ENCODE measurements at regions not wholly inside any gene's neighbourhood (a gene's known extent, or its start where the extent isn't known, plus 50 kb on each side); places are given as distances from the start of the nearest gene placed in this dataset.

DNA sequence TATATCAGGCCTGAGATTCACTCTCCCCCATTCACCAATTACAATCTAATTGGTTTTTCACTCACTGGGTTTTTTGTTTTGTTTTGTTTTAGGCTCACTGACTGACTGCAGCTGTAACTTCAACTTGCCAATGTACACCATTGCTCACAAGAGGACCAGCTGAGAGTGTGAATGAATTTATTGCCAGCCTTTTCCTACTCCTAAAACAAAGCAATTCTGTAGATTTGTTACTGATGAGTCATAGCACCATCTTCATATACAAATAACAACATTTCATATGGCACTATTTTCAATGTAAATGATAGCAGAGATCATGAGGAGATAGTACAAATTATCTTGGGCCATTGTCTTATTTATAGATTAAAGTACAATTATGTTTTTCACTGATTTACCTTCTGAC is 76.0 kb upstream of the DPYD start:
- no peak overlapping the region for H3K4me3 ChIP-seq
- ATAC-seq (ENCODE audit: insufficient number of reproducible peaks, low FRiP score, low read depth), result no peak

DNA sequence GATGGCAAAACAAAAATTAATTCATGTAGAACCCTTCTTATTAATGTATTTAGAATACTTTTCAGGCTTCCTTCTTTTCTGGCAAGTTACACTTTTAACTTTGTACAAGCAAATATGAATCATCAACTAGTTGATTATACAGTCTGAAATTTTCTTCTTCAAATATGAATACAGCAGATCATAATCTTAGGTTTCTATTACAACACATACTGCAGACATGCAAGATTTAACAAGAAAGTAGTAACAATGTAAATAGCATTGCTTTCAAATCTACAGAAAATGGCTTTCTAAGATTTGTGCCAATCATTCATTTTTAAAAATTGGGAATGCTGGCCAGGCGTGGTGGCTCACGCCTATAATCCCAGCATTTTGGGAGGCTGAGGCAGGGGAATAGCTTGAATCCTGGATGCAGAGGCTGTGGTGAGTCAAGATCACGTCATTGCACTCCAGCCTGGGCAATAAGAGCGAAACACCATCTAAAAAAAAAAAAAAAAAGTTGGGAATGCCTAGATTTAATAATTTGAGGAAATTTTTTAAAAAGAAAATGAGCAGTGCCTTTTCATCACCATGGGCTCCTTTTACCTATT is 68.4 kb upstream of the DPYD start:
- Histone ChIP-seq H3K4me3 (no peak overlapping the region), H3K36me3 (no peaks in the 10 kb centered on the region), H3K27ac (no peak overlapping the region), H3K27me3 (replicated peaks; ENCODE audit: insufficient read depth) (no peaks in the 10 kb centered on the region), H3K4me1 (ENCODE audit: control insufficient read depth in 1 of 2, low read depth in 2 of 2) (no peaks in the 10 kb centered on the region), H3K9me3 (no peaks in the 10 kb centered on the region)
- TF ChIP-seq CTCF (IDR thresholded peaks at IDR 0.05), result no peak
- no peak for DNase-seq (ENCODE audit: low spot score)
- ATAC-seq (ENCODE audit: insufficient number of reproducible peaks, low FRiP score, low read depth), result no peak

More for the DNA sequence above, 76.0 kb upstream of the DPYD start:
- no peak overlapping the region for H3K27ac ChIP-seq
- TF ChIP-seq CTCF (IDR thresholded peaks at IDR 0.05), result no peak
- no peak for DNase-seq (ENCODE audit: low spot score)
- no peaks in the 10 kb centered on the region for H3K9me3 ChIP-seq
- no peaks in the 10 kb centered on the region for H3K4me1 ChIP-seq (ENCODE audit: control insufficient read depth in 1 of 2, low read depth in 2 of 2)
- H3K36me3 ChIP-seq, result no peaks in the 10 kb centered on the region
- no peaks in the 10 kb centered on the region for H3K27me3 ChIP-seq (replicated peaks; ENCODE audit: insufficient read depth)

DNA sequence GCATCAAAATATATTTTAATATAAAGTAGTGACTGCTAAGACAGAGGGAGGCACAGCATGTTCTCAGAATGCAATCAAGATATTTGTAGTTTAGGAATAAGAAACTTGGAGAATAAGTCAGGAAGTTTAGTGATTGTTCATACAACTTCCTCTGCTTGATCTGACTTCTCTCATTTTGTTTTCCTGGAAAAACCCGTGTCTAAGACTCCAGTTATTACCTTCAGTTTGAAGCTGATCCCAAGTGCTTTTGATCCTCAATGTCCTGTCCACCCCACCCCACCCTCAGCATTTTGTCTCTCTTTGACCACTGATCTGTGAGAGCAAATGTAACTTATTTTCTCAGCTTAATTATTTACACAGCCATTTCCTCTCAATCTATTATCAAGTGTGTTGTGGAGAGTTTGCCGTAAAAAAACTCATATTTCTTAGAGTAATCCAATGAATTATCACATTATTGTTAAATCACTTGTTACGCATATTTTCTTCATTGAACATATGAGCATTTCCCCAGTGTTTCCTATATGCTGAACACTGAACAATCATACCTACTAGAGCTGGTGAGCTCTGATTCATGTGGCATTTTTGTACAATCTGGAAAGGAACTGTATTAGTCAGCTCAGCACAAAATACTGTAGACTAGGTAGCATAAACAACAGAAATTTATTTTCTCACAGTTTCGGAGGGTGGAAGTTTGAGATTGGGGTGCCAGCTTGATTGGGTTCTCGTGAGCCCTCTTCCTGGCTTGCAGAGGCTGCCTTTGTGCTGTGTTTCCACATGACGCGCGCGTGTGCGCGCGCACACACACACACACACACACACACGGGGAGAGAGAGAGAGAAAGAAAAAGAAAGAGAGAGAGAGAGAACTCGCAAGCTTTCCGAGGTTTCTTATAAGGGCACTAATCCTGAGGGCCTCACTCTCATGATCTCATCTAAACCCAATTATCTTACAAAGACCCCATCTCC is 65.5 kb upstream of the DPYD start:
- Histone ChIP-seq H3K4me3 (no peak overlapping the region), H3K27me3 (replicated peaks; ENCODE audit: insufficient read depth) (no peaks in the 10 kb centered on the region), H3K9me3 (no peaks in the 10 kb centered on the region), H3K27ac (no peak overlapping the region), H3K4me1 (ENCODE audit: control insufficient read depth in 1 of 2, low read depth in 2 of 2) (no peaks in the 10 kb centered on the region), H3K36me3 (no peaks in the 10 kb centered on the region)
- DNase-seq (ENCODE audit: low spot score), result no peak
- no peak for TF ChIP-seq CTCF (IDR thresholded peaks at IDR 0.05)
- no peak for ATAC-seq (ENCODE audit: insufficient number of reproducible peaks, low FRiP score, low read depth)

DNA sequence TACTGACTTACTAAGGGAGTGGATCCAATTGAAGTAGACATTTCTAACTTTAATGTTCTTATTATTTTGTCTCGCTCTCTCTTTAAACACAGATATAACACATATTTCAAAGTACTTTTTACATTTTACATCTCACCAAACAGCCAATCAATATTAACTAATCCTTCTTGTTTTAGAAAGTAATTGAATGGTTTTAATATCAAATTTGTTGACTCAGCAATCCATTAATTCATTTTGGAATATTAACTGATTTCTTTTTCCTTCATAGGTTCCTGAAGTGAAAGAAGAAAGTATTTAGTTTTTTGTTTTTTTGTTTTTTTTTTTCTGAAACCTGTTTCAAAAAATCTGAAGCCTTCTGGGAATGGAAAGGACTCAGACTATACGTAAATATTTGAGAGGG is 62.3 kb upstream of the DPYD start:
- no peak for ATAC-seq (ENCODE audit: insufficient number of reproducible peaks, low FRiP score, low read depth)
- H3K27me3 ChIP-seq (replicated peaks; ENCODE audit: insufficient read depth), result no peaks in the 10 kb centered on the region
- H3K4me1 ChIP-seq (ENCODE audit: control insufficient read depth in 1 of 2, low read depth in 2 of 2), result no peaks in the 10 kb centered on the region
- TF ChIP-seq CTCF (IDR thresholded peaks at IDR 0.05), result no peak
- H3K9me3 ChIP-seq, result no peaks in the 10 kb centered on the region
- H3K4me3 ChIP-seq, result no peak overlapping the region
- no peak overlapping the region for H3K27ac ChIP-seq
- H3K36me3 ChIP-seq, result no peaks in the 10 kb centered on the region
- no peak for DNase-seq (ENCODE audit: low spot score)

DNA sequence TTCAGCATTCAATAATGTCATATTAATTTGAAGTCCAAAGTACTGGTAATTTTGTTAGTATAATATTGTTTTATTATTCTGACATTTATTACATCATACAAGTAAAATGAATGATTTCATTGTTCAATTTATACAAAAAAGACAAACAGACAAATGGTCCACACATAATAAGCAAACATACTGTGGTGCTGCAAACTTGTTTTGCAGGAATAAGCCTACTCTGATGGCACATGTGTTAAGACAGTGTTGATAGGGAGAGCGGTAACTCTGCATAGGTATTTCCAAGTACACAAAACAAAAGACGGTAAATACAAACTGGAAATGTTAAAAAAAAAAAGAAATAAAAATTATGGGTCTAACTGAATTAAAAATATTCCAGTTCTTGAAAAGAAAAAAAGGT is 59.7 kb upstream of the DPYD start:
- ATAC-seq (ENCODE audit: insufficient number of reproducible peaks, low FRiP score, low read depth) (no peak), DNase-seq (ENCODE audit: low spot score) (no peak)
- TF ChIP-seq CTCF (IDR thresholded peaks at IDR 0.05), result no peak
- H3K36me3 ChIP-seq, result no peaks in the 10 kb centered on the region
- no peaks in the 10 kb centered on the region for H3K4me1 ChIP-seq (ENCODE audit: control insufficient read depth in 1 of 2, low read depth in 2 of 2)
- H3K27me3 ChIP-seq (replicated peaks; ENCODE audit: insufficient read depth), result no peaks in the 10 kb centered on the region
- H3K9me3 ChIP-seq, result no peaks in the 10 kb centered on the region
- H3K4me3 ChIP-seq, result no peak overlapping the region
- H3K27ac ChIP-seq, result no peak overlapping the region

All from thoracic aorta (tissue), 2 donors.